Nephron progenitor cell (in vitro differentiated cells): ENCODE measurements at regions not wholly inside any gene's neighbourhood (a gene's known extent, or its start where the extent isn't known, plus 50 kb on each side); places are given as distances from the start of the nearest gene placed in this dataset.

Experiments used
- DNase-seq: peaks from one replicate; pipeline ENCODE4 v3.0.0; 2021
- H3K27ac Mint-ChIP-seq: 2 replicates; pipeline ENCODE4 v1.8.0; 2021; ENCODE audit warnings: mild to moderate bottlenecking, moderate library complexity, mixed read lengths
- H3K27me3 Mint-ChIP-seq: 2 replicates; pipeline ENCODE4 v1.8.0; 2021; ENCODE audit warnings: mild to moderate bottlenecking, low read depth, mixed read lengths; ENCODE audit not compliant: poor library complexity
- H3K36me3 Mint-ChIP-seq: 2 replicates; pipeline ENCODE4 v1.8.0; 2021; ENCODE audit warnings: low read depth, mixed read lengths
- H3K4me1 Mint-ChIP-seq: 2 replicates; pipeline ENCODE4 v1.8.0; 2021; ENCODE audit warnings: mixed read lengths
- H3K4me3 Mint-ChIP-seq: 2 replicates; pipeline ENCODE4 v1.8.0; 2021; ENCODE audit warnings: mild to moderate bottlenecking, moderate library complexity, mixed read lengths
- H3K9me3 Mint-ChIP-seq: 2 replicates; pipeline ENCODE4 v1.8.0; 2021; ENCODE audit warnings: mild to moderate bottlenecking, moderate library complexity, mixed read lengths
- TF ChIP-seq, protein P1 (sequence below): fragments of 200-600 bp; sonication (generic); IDR thresholded peaks from 2 replicates; pipeline ENCODE4 v1.5.0; 2021; ENCODE audit warnings: antibody characterized with exemption

DNA sequence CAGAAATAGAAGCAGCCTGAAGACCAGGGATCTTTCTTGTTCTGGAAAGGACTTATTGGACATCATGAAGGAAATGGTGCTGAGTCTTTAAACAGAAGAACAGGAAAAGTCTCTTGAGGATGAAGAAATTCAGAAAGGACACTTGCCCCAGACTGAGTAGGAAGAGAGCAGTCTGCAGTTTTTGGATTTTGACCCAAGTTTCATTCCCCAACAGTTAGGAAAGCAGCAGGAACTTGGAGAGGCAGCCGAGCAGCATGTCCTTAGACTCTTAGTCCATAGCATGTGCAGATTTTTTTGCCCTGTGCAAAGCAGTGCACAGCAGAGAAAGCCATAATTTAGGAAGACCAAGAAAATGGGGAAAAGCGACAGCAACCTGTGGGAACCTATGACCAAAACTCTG lies 927.2 kb upstream of the AUTS2 start:
- Mint-ChIP-seq H3K27me3 (peaks cover 6% of the 10 kb centered on the region), H3K9me3 (peaks cover 27% of the 10 kb centered on the region), H3K36me3 (peaks cover 5% of the 10 kb centered on the region), H3K4me1 (peaks cover 5% of the 10 kb centered on the region), H3K27ac (no peak overlapping the region), H3K4me3 (no peak overlapping the region)
- no peak for DNase-seq
- TF ChIP-seq, protein P1, sequence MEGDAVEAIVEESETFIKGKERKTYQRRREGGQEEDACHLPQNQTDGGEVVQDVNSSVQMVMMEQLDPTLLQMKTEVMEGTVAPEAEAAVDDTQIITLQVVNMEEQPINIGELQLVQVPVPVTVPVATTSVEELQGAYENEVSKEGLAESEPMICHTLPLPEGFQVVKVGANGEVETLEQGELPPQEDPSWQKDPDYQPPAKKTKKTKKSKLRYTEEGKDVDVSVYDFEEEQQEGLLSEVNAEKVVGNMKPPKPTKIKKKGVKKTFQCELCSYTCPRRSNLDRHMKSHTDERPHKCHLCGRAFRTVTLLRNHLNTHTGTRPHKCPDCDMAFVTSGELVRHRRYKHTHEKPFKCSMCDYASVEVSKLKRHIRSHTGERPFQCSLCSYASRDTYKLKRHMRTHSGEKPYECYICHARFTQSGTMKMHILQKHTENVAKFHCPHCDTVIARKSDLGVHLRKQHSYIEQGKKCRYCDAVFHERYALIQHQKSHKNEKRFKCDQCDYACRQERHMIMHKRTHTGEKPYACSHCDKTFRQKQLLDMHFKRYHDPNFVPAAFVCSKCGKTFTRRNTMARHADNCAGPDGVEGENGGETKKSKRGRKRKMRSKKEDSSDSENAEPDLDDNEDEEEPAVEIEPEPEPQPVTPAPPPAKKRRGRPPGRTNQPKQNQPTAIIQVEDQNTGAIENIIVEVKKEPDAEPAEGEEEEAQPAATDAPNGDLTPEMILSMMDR: no peak

DNA sequence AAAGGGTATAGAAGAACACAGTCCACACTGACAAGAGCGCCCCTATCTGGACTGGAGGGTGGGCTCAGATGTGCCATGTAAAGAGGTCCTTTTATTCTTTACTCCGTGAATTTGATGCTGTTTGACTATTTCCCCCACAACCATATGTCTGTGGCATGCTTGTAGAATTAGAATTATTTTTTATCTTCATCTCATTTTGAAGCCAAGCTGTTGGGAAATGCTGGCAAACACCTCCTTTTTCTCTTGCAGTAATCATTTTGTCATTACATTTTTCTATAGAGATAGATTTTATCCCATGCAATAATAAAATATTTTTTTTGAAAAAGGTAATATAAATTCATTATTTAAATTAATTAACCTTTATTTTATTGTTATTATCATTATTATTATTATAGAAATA lies 926.6 kb upstream of the AUTS2 start:
- Mint-ChIP-seq H3K9me3 (peaks cover 27% of the 10 kb centered on the region), H3K27ac (no peak overlapping the region), H3K4me1 (no peaks in the 10 kb centered on the region), H3K27me3 (peaks cover 11% of the 10 kb centered on the region), H3K36me3 (peaks cover 5% of the 10 kb centered on the region), H3K4me3 (no peak overlapping the region)
- TF ChIP-seq, protein P1: no peak
- DNase-seq: no peak

DNA sequence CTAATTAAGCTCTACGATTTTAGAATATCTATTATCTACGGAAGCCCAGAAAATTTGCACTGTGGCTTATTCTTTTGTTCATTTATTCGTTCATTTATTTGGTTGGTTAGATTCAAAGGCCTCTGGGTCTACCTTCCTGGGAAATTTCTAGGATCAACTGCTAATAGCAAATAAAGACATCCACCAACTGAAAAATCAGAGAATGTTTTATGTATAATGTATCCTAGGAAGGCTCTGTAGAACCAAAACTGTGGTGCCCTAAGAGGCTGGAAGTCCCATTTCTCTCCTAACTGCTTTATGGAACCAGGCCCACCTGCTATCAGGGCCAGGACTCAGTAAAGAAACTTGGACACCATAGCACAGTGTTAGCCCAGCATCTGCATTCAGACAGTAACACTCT lies 923.4 kb upstream of the AUTS2 start:
- TF ChIP-seq, protein P1: no peak
- DNase-seq: no peak
- no peak overlapping the region for H3K27ac Mint-ChIP-seq
- H3K4me3 Mint-ChIP-seq: no peak overlapping the region
- peaks cover 5% of the 10 kb centered on the region for H3K36me3 Mint-ChIP-seq
- no peaks in the 10 kb centered on the region for H3K4me1 Mint-ChIP-seq
- H3K9me3 Mint-ChIP-seq: peaks cover 22% of the 10 kb centered on the region
- H3K27me3 Mint-ChIP-seq: peaks cover 11% of the 10 kb centered on the region

DNA sequence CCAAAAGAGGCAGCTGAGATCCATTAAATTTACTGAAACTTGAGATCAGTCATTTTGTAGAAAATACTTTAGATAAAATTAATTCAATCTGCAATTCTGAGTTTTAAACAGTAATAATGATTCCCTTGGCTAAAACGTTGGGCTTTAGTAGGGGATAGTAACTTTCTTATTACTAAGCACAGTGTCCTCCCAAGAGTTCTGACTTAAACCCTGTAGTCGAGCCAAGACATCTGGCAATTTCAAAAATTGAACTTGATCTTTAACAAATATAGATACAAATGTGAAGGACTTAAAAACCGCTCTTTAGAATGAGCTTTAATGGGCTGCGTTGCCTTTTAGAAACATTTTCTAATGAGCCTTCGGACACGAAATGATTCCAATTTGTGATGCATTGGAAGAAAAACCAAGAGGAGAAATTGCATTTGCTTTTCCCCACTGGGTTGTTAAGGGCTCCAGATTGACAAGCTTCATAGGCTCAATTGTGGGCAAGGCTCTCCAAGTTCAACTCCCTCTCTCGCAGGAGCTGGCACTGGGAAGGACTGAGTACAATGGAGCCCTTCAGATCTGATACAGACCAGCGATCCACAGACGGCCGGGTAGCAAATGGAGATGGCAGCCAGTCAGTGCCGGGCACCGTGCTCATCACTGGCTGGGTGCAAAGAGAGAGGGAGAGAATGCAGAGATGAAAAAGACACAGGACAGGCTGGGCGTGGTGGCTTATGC lies 921.3 kb upstream of the AUTS2 start:
- TF ChIP-seq, protein P1: no peak
- DNase-seq: no peak
- Mint-ChIP-seq H3K4me1 (peaks cover 6% of the 10 kb centered on the region), H3K36me3 (peaks cover 5% of the 10 kb centered on the region), H3K4me3 (no peak overlapping the region), H3K27ac (no peak overlapping the region), H3K9me3 (peaks cover 22% of the 10 kb centered on the region), H3K27me3 (peaks cover 9% of the 10 kb centered on the region)

DNA sequence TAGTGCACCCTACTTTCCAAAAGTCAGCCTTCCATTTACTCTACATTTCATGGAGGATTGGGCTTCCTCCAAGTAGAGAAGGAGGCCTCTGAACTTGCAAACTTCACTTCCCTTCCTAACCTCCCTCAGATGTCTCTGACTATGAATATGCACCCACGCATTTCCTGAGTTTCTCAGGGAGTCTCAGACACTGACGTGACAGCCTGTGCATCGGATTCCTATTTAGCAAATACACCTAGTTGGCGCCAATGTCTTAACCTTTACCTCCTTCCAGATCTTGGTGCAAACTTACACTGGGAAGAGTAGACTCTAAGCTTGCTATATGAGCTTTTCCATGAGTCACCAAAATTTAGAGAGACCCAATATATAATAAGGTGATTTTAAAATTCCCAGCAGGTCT lies 920.1 kb upstream of the AUTS2 start:
- Mint-ChIP-seq H3K36me3 (peaks cover 5% of the 10 kb centered on the region), H3K4me3 (no peak overlapping the region), H3K27ac (no peak overlapping the region), H3K4me1 (peaks cover 14% of the 10 kb centered on the region), H3K27me3 (peaks cover 9% of the 10 kb centered on the region), H3K9me3 (peaks cover 17% of the 10 kb centered on the region)
- no peak for DNase-seq
- TF ChIP-seq, protein P1: no peak
